Parathyroid adenoma (tissue), 2 donors: ENCODE measurements at regions not wholly inside any gene's neighbourhood (a gene's known extent, or its start where the extent isn't known, plus 50 kb on each side); places are given as distances from the start of the nearest gene placed in this dataset.

ENCODE experiments used
- H2AFZ ChIP-seq: fragments of 300-600 bp; sonication (generic); one replicate; pipeline ENCODE4 v1.7.0; 2017; ENCODE audit warnings: antibody characterized with exemption, mild to moderate bottlenecking
- H3K27ac ChIP-seq: fragments of 300-600 bp; sonication (generic); one replicate; pipeline ENCODE4 v1.7.0; 2017
- H3K27me3 ChIP-seq: fragments of 300-600 bp; sonication (generic); one replicate; pipeline ENCODE4 v1.7.0; 2017; ENCODE audit warnings: low read length; ENCODE audit not compliant: control insufficient read depth, insufficient read depth
- H3K36me3 ChIP-seq: fragments of 300-600 bp; sonication (generic); one replicate; pipeline ENCODE4 v1.7.0; 2017; ENCODE audit warnings: low read length; ENCODE audit not compliant: control insufficient read depth, insufficient read depth
- H3K4me1 ChIP-seq: fragments of 300-600 bp; sonication (generic); one replicate; pipeline ENCODE4 v1.7.0; 2017; ENCODE audit warnings: control low read depth
- H3K4me2 ChIP-seq: fragments of 300-600 bp; sonication (generic); one replicate; pipeline ENCODE4 v1.7.0; 2017; ENCODE audit warnings: low read length
- H3K4me3 ChIP-seq: fragments of 300-600 bp; sonication (generic); one replicate; pipeline ENCODE4 v1.7.0; 2017; ENCODE audit warnings: low read depth, low read length
- H3K79me2 ChIP-seq: fragments of 300-600 bp; sonication (generic); one replicate; pipeline ENCODE4 v1.7.0; 2017; ENCODE audit warnings: control low read depth
- H3K9ac ChIP-seq: fragments of 300-600 bp; sonication (generic); one replicate; pipeline ENCODE4 v1.7.0; 2017; ENCODE audit warnings: mild to moderate bottlenecking
- H3K9me3 ChIP-seq: fragments of 300-600 bp; sonication (generic); one replicate; pipeline ENCODE4 v1.7.0; 2017; ENCODE audit warnings: low read length; ENCODE audit not compliant: control insufficient read depth
- TF ChIP-seq, protein P1 (sequence below): fragments of 300-600 bp; sonication (generic); IDR thresholded peaks from one replicate; pipeline ENCODE4 v1.7.0; 2017; ENCODE audit warnings: antibody characterized with exemption, mild to moderate bottlenecking
- donor health status: primary hyperparathyroidism.

GRCh38 chr5:152907488-152908245, 502.6 kb upstream of the NMUR2 start:
- H3K4me2 ChIP-seq, result no peak overlapping the region
- no peak overlapping the region for H2AFZ ChIP-seq
- H3K36me3 ChIP-seq, result no peaks in the 10 kb centered on the region
- no peaks in the 10 kb centered on the region for H3K9me3 ChIP-seq
- no peak overlapping the region for H3K4me3 ChIP-seq
- no peaks in the 10 kb centered on the region for H3K27me3 ChIP-seq
- no peaks in the 10 kb centered on the region for H3K4me1 ChIP-seq
- H3K27ac ChIP-seq, result no peak overlapping the region
- no peaks in the 10 kb centered on the region for H3K79me2 ChIP-seq
- TF ChIP-seq, protein P1, sequence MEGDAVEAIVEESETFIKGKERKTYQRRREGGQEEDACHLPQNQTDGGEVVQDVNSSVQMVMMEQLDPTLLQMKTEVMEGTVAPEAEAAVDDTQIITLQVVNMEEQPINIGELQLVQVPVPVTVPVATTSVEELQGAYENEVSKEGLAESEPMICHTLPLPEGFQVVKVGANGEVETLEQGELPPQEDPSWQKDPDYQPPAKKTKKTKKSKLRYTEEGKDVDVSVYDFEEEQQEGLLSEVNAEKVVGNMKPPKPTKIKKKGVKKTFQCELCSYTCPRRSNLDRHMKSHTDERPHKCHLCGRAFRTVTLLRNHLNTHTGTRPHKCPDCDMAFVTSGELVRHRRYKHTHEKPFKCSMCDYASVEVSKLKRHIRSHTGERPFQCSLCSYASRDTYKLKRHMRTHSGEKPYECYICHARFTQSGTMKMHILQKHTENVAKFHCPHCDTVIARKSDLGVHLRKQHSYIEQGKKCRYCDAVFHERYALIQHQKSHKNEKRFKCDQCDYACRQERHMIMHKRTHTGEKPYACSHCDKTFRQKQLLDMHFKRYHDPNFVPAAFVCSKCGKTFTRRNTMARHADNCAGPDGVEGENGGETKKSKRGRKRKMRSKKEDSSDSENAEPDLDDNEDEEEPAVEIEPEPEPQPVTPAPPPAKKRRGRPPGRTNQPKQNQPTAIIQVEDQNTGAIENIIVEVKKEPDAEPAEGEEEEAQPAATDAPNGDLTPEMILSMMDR, result no peak
- no peak overlapping the region for H3K9ac ChIP-seq

DNA sequence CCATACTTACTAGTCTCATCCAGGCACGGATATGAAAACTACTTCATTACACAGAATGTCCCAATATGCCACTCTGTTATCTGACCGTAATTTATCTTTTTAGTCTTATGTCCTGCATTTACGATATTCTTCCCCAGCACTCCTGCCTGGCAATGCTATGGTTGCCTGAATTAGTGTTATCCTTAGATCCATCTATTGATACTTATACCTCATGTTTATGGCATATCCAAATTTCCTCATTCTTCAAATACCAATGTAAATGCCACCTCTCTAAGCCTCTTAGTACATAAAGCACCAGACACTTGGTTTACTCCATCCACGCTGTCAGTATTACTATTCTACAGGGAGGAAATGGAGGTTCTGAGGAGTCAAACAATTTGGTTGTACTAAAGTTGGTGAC, 507.8 kb upstream of the NMUR2 start:
- H3K9ac ChIP-seq, result no peak overlapping the region
- no peaks in the 10 kb centered on the region for H3K27me3 ChIP-seq
- H3K9me3 ChIP-seq, result no peaks in the 10 kb centered on the region
- H3K4me3 ChIP-seq, result no peak overlapping the region
- H3K4me2 ChIP-seq, result no peak overlapping the region
- no peaks in the 10 kb centered on the region for H3K36me3 ChIP-seq
- no peak overlapping the region for H3K27ac ChIP-seq
- H2AFZ ChIP-seq, result no peak overlapping the region
- TF ChIP-seq, protein P1, result no peak
- H3K79me2 ChIP-seq, result no peaks in the 10 kb centered on the region
- no peaks in the 10 kb centered on the region for H3K4me1 ChIP-seq

- no peak overlapping the region for H3K4me2 ChIP-seq
- H3K9me3 ChIP-seq, result no peaks in the 10 kb centered on the region
- no peak overlapping the region for H3K27ac ChIP-seq
- no peaks in the 10 kb centered on the region for H3K4me1 ChIP-seq
- H2AFZ ChIP-seq, result no peak overlapping the region
- no peaks in the 10 kb centered on the region for H3K36me3 ChIP-seq
- no peak overlapping the region for H3K9ac ChIP-seq
- no peaks in the 10 kb centered on the region for H3K27me3 ChIP-seq
- no peak overlapping the region for H3K4me3 ChIP-seq
- TF ChIP-seq, protein P1, result no peak
- H3K79me2 ChIP-seq, result no peaks in the 10 kb centered on the region
These were observed 527.5 kb upstream of the NMUR2 start for GRCh38 chr5:152932621-152933020.

GRCh38 chr5:152933056-152933455, 528.0 kb upstream of the NMUR2 start:
- H3K4me1 ChIP-seq, result no peaks in the 10 kb centered on the region
- H3K4me3 ChIP-seq, result no peak overlapping the region
- no peaks in the 10 kb centered on the region for H3K36me3 ChIP-seq
- no peak overlapping the region for H3K9ac ChIP-seq
- H3K9me3 ChIP-seq, result no peaks in the 10 kb centered on the region
- H3K4me2 ChIP-seq, result no peak overlapping the region
- H3K79me2 ChIP-seq, result no peaks in the 10 kb centered on the region
- H3K27me3 ChIP-seq, result no peaks in the 10 kb centered on the region
- TF ChIP-seq, protein P1, result no peak
- H3K27ac ChIP-seq, result no peak overlapping the region
- no peak overlapping the region for H2AFZ ChIP-seq

DNA sequence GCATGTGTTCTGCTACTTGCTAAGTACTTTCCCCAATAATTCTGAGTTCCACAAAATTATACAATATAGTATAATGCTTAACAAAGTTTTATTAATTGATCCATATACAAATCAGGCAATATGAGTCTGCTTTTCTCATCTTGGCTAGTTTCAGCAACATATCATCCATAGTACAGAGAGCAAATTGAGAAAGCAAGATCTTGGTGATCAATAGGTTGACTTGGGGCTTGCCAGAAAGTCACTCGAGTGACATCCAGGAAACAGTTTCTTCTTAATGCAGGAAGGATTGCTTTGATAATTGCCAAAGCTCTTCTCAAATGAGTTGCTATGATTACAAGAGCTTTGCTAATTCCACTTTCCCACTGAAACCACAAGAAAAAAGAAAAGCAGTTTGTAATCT, 533.6 kb upstream of the NMUR2 start:
- TF ChIP-seq, protein P1, result no peak
- H3K9ac ChIP-seq, result no peak overlapping the region
- no peaks in the 10 kb centered on the region for H3K36me3 ChIP-seq
- no peaks in the 10 kb centered on the region for H3K9me3 ChIP-seq
- H3K79me2 ChIP-seq, result no peaks in the 10 kb centered on the region
- H3K4me1 ChIP-seq, result no peaks in the 10 kb centered on the region
- no peak overlapping the region for H2AFZ ChIP-seq
- no peak overlapping the region for H3K4me2 ChIP-seq
- no peak overlapping the region for H3K27ac ChIP-seq
- H3K4me3 ChIP-seq, result no peak overlapping the region
- no peaks in the 10 kb centered on the region for H3K27me3 ChIP-seq
